ENCODE measurements at regions not wholly inside any gene's neighbourhood (a gene's known extent, or its start where the extent isn't known, plus 50 kb on each side); places are given as distances from the start of the nearest gene placed in this dataset.
A peak's percentile ranks its signal among the peaks of the same experiment; 100 is the strongest.

DNA sequence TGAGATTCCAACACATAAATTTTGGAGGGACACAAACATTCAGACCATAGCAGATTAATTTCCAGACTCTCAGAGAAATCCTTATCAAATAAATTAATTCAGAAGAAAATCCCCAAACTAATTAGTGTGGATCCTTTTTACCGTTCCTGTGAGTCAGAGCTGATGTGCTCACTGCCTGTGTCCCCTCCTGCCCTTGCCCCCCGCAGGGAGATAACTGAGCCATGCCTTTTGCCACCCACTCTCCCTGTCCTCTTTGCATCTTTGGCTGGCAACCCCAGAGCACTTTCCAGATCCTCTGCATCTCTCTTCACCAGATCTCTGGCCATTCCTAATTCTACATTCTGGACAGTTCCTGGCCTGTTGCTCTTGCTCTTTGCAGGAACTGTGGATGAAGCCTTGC is 135.4 kb upstream of the MAP1B start:
- no peaks in the 10 kb centered on the region for H3K36me3 ChIP-seq (ENCODE audit: control insufficient read depth, insufficient read depth, low read length)
- no peaks in the 10 kb centered on the region for H3K27me3 ChIP-seq (replicated peaks; ENCODE audit: control insufficient read depth, insufficient read depth, low read length)
- Mint-ChIP-seq H3K36me3 (ENCODE audit: insufficient read depth, unreplicated experiment) (no peaks in the 10 kb centered on the region), H3K27me3 (ENCODE audit: insufficient read depth, unreplicated experiment) (peaks cover 6% of the 10 kb centered on the region), H3K4me1 (ENCODE audit: low read depth, unreplicated experiment) (peaks cover 7% of the 10 kb centered on the region), H3K27ac (ENCODE audit: unreplicated experiment) (no peak overlapping the region), H3K9me3 (ENCODE audit: unreplicated experiment) (no peaks in the 10 kb centered on the region), H3K4me3 (ENCODE audit: unreplicated experiment) (no peak overlapping the region)
- no peaks in the 10 kb centered on the region for H3K9me3 ChIP-seq
- no peaks in the 10 kb centered on the region for H3K4me1 ChIP-seq
- intact Hi-C loops (cut with micrococcal nuclease; ENCODE audit: unreplicated experiment) = no loop called here
- TF ChIP-seq, protein P1, sequence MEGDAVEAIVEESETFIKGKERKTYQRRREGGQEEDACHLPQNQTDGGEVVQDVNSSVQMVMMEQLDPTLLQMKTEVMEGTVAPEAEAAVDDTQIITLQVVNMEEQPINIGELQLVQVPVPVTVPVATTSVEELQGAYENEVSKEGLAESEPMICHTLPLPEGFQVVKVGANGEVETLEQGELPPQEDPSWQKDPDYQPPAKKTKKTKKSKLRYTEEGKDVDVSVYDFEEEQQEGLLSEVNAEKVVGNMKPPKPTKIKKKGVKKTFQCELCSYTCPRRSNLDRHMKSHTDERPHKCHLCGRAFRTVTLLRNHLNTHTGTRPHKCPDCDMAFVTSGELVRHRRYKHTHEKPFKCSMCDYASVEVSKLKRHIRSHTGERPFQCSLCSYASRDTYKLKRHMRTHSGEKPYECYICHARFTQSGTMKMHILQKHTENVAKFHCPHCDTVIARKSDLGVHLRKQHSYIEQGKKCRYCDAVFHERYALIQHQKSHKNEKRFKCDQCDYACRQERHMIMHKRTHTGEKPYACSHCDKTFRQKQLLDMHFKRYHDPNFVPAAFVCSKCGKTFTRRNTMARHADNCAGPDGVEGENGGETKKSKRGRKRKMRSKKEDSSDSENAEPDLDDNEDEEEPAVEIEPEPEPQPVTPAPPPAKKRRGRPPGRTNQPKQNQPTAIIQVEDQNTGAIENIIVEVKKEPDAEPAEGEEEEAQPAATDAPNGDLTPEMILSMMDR (IDR thresholded peaks at IDR 0.05; ENCODE audit: insufficient read depth in 1 of 2, low read depth in 1 of 2, low read length in 1 of 2, severe bottlenecking in 1 of 2, unreplicated experiment in 1 of 2) = no peak
- CTCF ChIA-PET = no interaction called here
- no TSS peak for BruUV-seq (replicated peaks)
- H3K4me3 ChIP-seq (ENCODE audit: low read depth, low read length) = no peak overlapping the region
- POLR2A ChIA-PET = no interaction called here
- no peak for DNase-seq

DNA sequence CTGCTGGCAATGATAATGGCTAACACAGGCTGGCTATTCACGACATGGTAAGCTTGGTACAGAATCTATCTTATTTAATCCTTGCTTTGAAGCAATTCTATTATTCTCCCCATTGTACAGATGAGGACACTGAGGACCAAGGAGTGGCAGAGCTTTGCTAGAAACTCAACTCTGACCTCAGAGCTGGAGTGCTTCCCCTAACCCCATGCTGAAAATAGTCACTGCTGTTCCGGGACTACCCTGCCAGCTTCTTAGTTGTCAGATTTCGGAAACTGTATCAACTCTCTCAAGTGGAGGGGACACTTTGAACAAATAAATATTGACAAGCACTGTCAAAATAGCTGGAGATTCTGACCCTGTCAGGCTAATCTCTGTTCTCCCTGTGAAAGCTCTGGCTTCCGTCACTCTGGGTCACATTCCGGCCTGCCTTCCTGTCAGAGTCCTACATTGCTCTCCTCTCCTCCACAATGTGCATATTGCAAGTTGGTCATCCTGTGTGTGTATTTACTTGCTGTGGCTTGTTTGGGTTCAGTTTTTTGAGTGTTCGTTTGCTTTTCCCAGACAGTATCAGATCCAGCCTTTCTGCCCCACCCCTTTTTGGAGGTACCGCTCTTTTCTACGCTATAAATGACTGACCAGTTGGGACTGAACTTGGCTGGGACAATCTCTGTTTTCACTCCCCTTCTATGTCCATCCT is 134.3 kb upstream of the MAP1B start:
- TF ChIP-seq, protein P1 (IDR thresholded peaks at IDR 0.05; ENCODE audit: insufficient read depth in 1 of 2, low read depth in 1 of 2, low read length in 1 of 2, severe bottlenecking in 1 of 2, unreplicated experiment in 1 of 2) = no peak
- no TSS peak for BruUV-seq (replicated peaks)
- no peaks in the 10 kb centered on the region for H3K4me1 ChIP-seq
- H3K4me3 ChIP-seq (ENCODE audit: low read depth, low read length) = no peak overlapping the region
- no peaks in the 10 kb centered on the region for H3K27me3 ChIP-seq (replicated peaks; ENCODE audit: control insufficient read depth, insufficient read depth, low read length)
- Mint-ChIP-seq H3K27me3 (ENCODE audit: insufficient read depth, unreplicated experiment) (peaks cover 6% of the 10 kb centered on the region), H3K36me3 (ENCODE audit: insufficient read depth, unreplicated experiment) (no peaks in the 10 kb centered on the region), H3K27ac (ENCODE audit: unreplicated experiment) (no peak overlapping the region), H3K9me3 (ENCODE audit: unreplicated experiment) (no peaks in the 10 kb centered on the region), H3K4me1 (ENCODE audit: low read depth, unreplicated experiment) (peaks cover 7% of the 10 kb centered on the region), H3K4me3 (ENCODE audit: unreplicated experiment) (no peak overlapping the region)
- ChIA-PET CTCF (no interaction called here), POLR2A (no interaction called here)
- no peaks in the 10 kb centered on the region for H3K36me3 ChIP-seq (ENCODE audit: control insufficient read depth, insufficient read depth, low read length)
- no peaks in the 10 kb centered on the region for H3K9me3 ChIP-seq
- DNase-seq = peak in 1 of 2 experiments; percentile 6
- intact Hi-C loops (cut with micrococcal nuclease; ENCODE audit: unreplicated experiment) = no loop called here

DNA sequence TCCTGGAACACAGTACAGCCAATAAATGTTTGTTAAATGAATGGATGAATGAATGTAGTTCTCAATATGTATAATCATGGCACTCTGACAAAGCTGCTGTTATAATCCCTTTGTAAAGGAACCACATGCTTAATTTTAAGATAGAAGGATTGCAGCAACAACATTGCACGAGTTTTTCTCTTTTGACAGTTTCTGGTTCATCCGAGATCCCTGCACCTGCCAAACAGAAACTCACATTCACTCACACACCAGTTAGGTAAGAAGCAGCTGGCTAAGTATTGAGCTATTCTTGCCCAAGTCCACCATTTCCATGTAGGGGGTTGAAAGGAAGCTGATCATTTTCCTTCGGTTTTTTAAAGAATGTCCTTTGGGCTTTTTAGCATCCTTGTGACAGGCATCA is 133.7 kb upstream of the MAP1B start:
- H3K9me3 ChIP-seq = no peaks in the 10 kb centered on the region
- POLR2A ChIA-PET = no interaction called here
- H3K27ac Mint-ChIP-seq (ENCODE audit: unreplicated experiment) = no peak overlapping the region

More for the DNA sequence above, 133.7 kb upstream of the MAP1B start:
- DNase-seq = no peak
- Mint-ChIP-seq H3K4me1 (ENCODE audit: low read depth, unreplicated experiment) (peaks cover 7% of the 10 kb centered on the region), H3K36me3 (ENCODE audit: insufficient read depth, unreplicated experiment) (no peaks in the 10 kb centered on the region), H3K9me3 (ENCODE audit: unreplicated experiment) (no peaks in the 10 kb centered on the region), H3K27me3 (ENCODE audit: insufficient read depth, unreplicated experiment) (peaks cover 6% of the 10 kb centered on the region), H3K4me3 (ENCODE audit: unreplicated experiment) (no peak overlapping the region)
- Histone ChIP-seq H3K36me3 (ENCODE audit: control insufficient read depth, insufficient read depth, low read length) (no peaks in the 10 kb centered on the region), H3K27me3 (replicated peaks; ENCODE audit: control insufficient read depth, insufficient read depth, low read length) (no peaks in the 10 kb centered on the region), H3K4me3 (ENCODE audit: low read depth, low read length) (no peak overlapping the region), H3K4me1 (no peaks in the 10 kb centered on the region)
- TF ChIP-seq, protein P1 (IDR thresholded peaks at IDR 0.05; ENCODE audit: insufficient read depth in 1 of 2, low read depth in 1 of 2, low read length in 1 of 2, severe bottlenecking in 1 of 2, unreplicated experiment in 1 of 2) = no peak
- CTCF ChIA-PET = interaction anchor here (0.6 kb wide), 1 partner anchor 18 kb away, joined by 3 read pairs; no protein-coding TSS in a partner anchor
- intact Hi-C loops (cut with micrococcal nuclease; ENCODE audit: unreplicated experiment) = no loop called here
- BruUV-seq (replicated peaks) = no TSS peak
